Neural cell (in vitro differentiated cells): ENCODE measurements at regions not wholly inside any gene's neighbourhood (a gene's known extent, or its start where the extent isn't known, plus 50 kb on each side); places are given as distances from the start of the nearest gene placed in this dataset.

Experiments
- H2AFZ ChIP-seq: fragments of 200-600, 300-800 bp; sonication (generic), shearing (Covaris generic); 2 replicates; pipeline ENCODE4 v1.6.0; 2014; ENCODE audit warnings: low read depth, mild to moderate bottlenecking, antibody characterized with exemption, low read length, moderate library complexity
- H3F3A ChIP-seq: fragments of 200-600 bp; shearing (Covaris generic); 2 replicates; pipeline ENCODE4 v1.6.1; 2016; ENCODE audit warnings: mild to moderate bottlenecking, moderate library complexity, mixed read lengths, antibody characterized with exemption, low read length; ENCODE audit not compliant: insufficient read depth, poor library complexity, severe bottlenecking
- H3K27ac ChIP-seq: fragments of 200-600, 300-800 bp; sonication (generic), shearing (Covaris generic); 2 replicates; pipeline ENCODE4 v1.5.1; 2014; ENCODE audit warnings: mild to moderate bottlenecking, low read length, moderate library complexity
- H3K27me3 ChIP-seq: fragments of 300-800, 200-600 bp; sonication (generic), shearing (Covaris generic); 2 replicates; pipeline ENCODE4 v1.6.0; 2014; ENCODE audit warnings: mild to moderate bottlenecking, low read depth, low read length, moderate library complexity; ENCODE audit not compliant: insufficient read depth
- H3K36me3 ChIP-seq: fragments of 300-800, 200-600 bp; sonication (generic), shearing (Covaris generic); 2 replicates; pipeline ENCODE4 v1.5.1; 2014; ENCODE audit warnings: mild to moderate bottlenecking, antibody characterized with exemption, low read length, moderate library complexity; ENCODE audit not compliant: insufficient read depth
- H3K4me2 ChIP-seq: fragments of 300-800, 200-600 bp; sonication (generic), shearing (Covaris generic); 2 replicates; pipeline ENCODE4 v1.6.0; 2014; ENCODE audit warnings: mild to moderate bottlenecking, low read length
- H3K4me3 ChIP-seq: fragments of 300-800, 200-600 bp; sonication (generic), shearing (Covaris generic); 2 replicates; pipeline ENCODE4 v1.5.1; 2014; ENCODE audit warnings: mild to moderate bottlenecking, low read length, moderate library complexity
- H3K79me2 ChIP-seq: fragments of 200-600 bp; shearing (Covaris generic); replicated peaks from 2 replicates; pipeline ENCODE4 v1.6.0; 2014; ENCODE audit warnings: mild to moderate bottlenecking, low read length, moderate library complexity; ENCODE audit not compliant: insufficient read depth
- H3K9ac ChIP-seq: fragments of 300-800, 200-600 bp; sonication (generic), shearing (Covaris generic); 2 replicates; pipeline ENCODE4 v1.6.1; 2016; ENCODE audit warnings: mild to moderate bottlenecking, low read length, mixed read lengths
- H3K9me2 ChIP-seq: fragments of 200-600 bp; shearing (Covaris generic); 2 replicates; pipeline ENCODE4 v1.6.1; 2016; ENCODE audit warnings: mild to moderate bottlenecking, low read length, mixed read lengths; ENCODE audit not compliant: insufficient read depth
- H3K9me3 ChIP-seq: fragments of 200-600, 300-800 bp; sonication (generic), shearing (Covaris generic); 2 replicates; pipeline ENCODE4 v1.6.1; 2016; ENCODE audit warnings: mild to moderate bottlenecking, mixed run types, low read length, moderate library complexity, mixed read lengths
- H4K20me1 ChIP-seq: fragments of 200-600 bp; shearing (Covaris generic); 2 replicates; pipeline ENCODE4 v1.6.1; 2016; ENCODE audit warnings: mild to moderate bottlenecking, mixed run types; ENCODE audit not compliant: insufficient read depth
- CTCF ChIP-seq: fragments of 450-650 bp; IDR thresholded peaks from 2 replicates; pipeline ENCODE4 v1.5.1; 2014; ENCODE audit warnings: antibody characterized with exemption, mild to moderate bottlenecking, moderate library complexity; ENCODE audit not compliant: poor library complexity, severe bottlenecking
- EP300 ChIP-seq: fragments of 450-650 bp; conservative IDR thresholded peaks from 2 replicates; pipeline ENCODE4 v1.6.1; 2014; ENCODE audit warnings: antibody characterized with exemption, mild to moderate bottlenecking, moderate library complexity; ENCODE audit not compliant: poor library complexity, severe bottlenecking
- EZH2 ChIP-seq: fragments of 200-600, 300-800 bp; shearing (Covaris generic), sonication (generic); IDR thresholded peaks from 2 replicates; pipeline ENCODE4 v1.6.1; 2014; ENCODE audit warnings: antibody characterized with exemption, low read length, borderline replicate concordance, mild to moderate bottlenecking; ENCODE audit not compliant: insufficient read depth, poor library complexity, severe bottlenecking
- MXI1 ChIP-seq: fragments of 450-650 bp; conservative IDR thresholded peaks from 2 replicates; pipeline ENCODE4 v1.6.1; 2014; ENCODE audit warnings: antibody characterized with exemption, mild to moderate bottlenecking; ENCODE audit not compliant: poor library complexity, severe bottlenecking
- POLR2AphosphoS5 ChIP-seq: IDR thresholded peaks from 2 replicates; pipeline ENCODE4 v1.6.1; 2012
- REST ChIP-seq: IDR thresholded peaks from 2 replicates; pipeline ENCODE4 v1.6.1; 2012; ENCODE audit warnings: borderline replicate concordance
- SMC3 ChIP-seq: fragments of 450-650 bp; conservative IDR thresholded peaks from 2 replicates; pipeline ENCODE4 v1.6.1; 2014; ENCODE audit warnings: antibody characterized with exemption, mild to moderate bottlenecking, moderate library complexity; ENCODE audit not compliant: poor library complexity
- TAF1 ChIP-seq: IDR thresholded peaks from 2 replicates; pipeline ENCODE4 v1.6.1; 2012; ENCODE audit warnings: low read depth

DNA sequence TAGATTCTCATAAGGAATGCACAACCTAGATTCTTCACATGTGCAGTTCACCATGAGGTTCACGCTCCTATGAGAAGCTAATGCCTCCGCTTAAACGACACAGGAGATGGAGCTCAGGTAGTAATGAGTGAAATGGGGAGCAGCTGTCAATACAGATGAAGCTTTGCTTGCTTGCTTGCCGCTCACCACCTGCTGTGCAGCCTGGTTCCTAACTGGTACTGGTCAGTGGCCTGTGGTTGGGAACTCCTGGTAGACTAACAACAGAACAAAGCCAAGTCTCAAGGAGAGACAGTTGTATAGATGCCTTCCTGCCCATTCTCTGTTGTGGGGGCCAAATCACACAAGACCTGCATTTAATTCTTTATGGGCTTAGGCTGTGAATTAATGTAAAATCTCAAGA, 449.2 kb upstream of the TNP1 start:
- H2AFZ ChIP-seq: no peak overlapping the region
- no peak overlapping the region for H3K4me3 ChIP-seq
- H3K27ac ChIP-seq: no peak overlapping the region
- H3F3A ChIP-seq: no peaks in the 10 kb centered on the region
- TF ChIP-seq EZH2 (no peak), TAF1 (no peak), POLR2AphosphoS5 (no peak), SMC3 (no peak), CTCF (no peak), REST (no peak)
- H3K27me3 ChIP-seq: no peaks in the 10 kb centered on the region
- no peaks in the 10 kb centered on the region for H3K79me2 ChIP-seq
- no peaks in the 10 kb centered on the region for H3K9me2 ChIP-seq
- H3K4me2 ChIP-seq: no peak overlapping the region
- H3K9me3 ChIP-seq: no peaks in the 10 kb centered on the region
- H3K36me3 ChIP-seq: no peaks in the 10 kb centered on the region
- H4K20me1 ChIP-seq: no peaks in the 10 kb centered on the region
- H3K9ac ChIP-seq: no peak overlapping the region

- TF ChIP-seq POLR2AphosphoS5 (no peak), REST (no peak), TAF1 (no peak), MXI1 (no peak), EP300 (no peak), SMC3 (no peak), CTCF (no peak)
- H3K79me2 ChIP-seq: no peaks in the 10 kb centered on the region
- H3F3A ChIP-seq: no peaks in the 10 kb centered on the region
- H3K36me3 ChIP-seq: no peaks in the 10 kb centered on the region
- H3K4me3 ChIP-seq: no peak overlapping the region
- no peak overlapping the region for H3K9ac ChIP-seq
- H4K20me1 ChIP-seq: no peaks in the 10 kb centered on the region
- H3K4me2 ChIP-seq: no peak overlapping the region
- H3K9me3 ChIP-seq: no peaks in the 10 kb centered on the region
- no peak overlapping the region for H3K27ac ChIP-seq
- H2AFZ ChIP-seq: no peak overlapping the region
- H3K27me3 ChIP-seq: no peaks in the 10 kb centered on the region
- no peaks in the 10 kb centered on the region for H3K9me2 ChIP-seq
Observed at GRCh38 chr2:217307023-217307422, 447.2 kb upstream of the TNP1 start.
